ENCODE measurements at regions not wholly inside any gene's neighbourhood (a gene's known extent, or its start where the extent isn't known, plus 50 kb on each side); places are given as distances from the start of the nearest gene placed in this dataset.

DNA sequence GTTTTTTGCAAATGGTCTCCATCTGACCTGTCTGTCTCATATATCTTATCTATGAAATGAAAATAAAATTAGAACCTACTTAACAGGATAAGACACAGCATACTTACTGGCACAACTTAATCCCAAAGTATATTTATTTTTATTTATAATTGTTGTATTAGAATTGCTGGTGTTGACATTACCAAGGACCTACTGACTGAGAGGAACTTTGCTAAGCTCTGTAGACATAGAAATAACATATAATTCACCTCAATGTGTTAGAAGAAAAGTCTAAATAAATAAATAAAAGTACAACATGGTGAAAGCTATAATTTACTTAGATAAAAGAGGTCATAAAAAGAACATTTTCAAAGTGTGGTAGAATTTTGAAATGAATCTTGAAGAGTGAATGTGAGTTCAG, 1650.5 kb upstream of the NUDT12 start:
- TF ChIP-seq POLR2AphosphoS5 (IDR thresholded peaks at IDR 0.05) (no peak), POLR2A (IDR thresholded peaks at IDR 0.05) (no peak), CTCF (IDR thresholded peaks at IDR 0.05) (no peak)

All from sigmoid colon (tissue), 4 donors.